Esophagus muscularis mucosa (tissue), 4 donors: ENCODE measurements at regions not wholly inside any gene's neighbourhood (a gene's known extent, or its start where the extent isn't known, plus 50 kb on each side); places are given as distances from the start of the nearest gene placed in this dataset.

ENCODE experiments used
- DNase-seq: peaks from one replicate; pipeline ENCODE4 v3.0.0-alpha.2; 2017; ENCODE audit errors: extremely low spot score
- H3K27ac ChIP-seq, 4 donors: fragments of 200-600 bp; sonication (generic); replicated peaks in 1 of 4; 1 replicate in 3 of 4; 2 replicates in 1 of 4; pipeline ENCODE4 v1.5.1; 2016 to 2019; ENCODE audit warnings: mild to moderate bottlenecking in 1 of 4
- H3K27me3 ChIP-seq, 4 donors: fragments of 200-600 bp; sonication (generic); one replicate each; pipeline versions ENCODE4 v1.5.1 to v1.6.0; 2016 to 2019
- H3K36me3 ChIP-seq, 4 donors: fragments of 200-600 bp; sonication (generic); one replicate each; pipeline ENCODE4 v1.5.1; 2016 to 2019
- H3K4me1 ChIP-seq, 4 donors: fragments of 200-600 bp; sonication (generic); one replicate each; pipeline ENCODE4 v1.5.1; 2016 to 2019
- H3K4me3 ChIP-seq, 4 donors: fragments of 200-600 bp; sonication (generic); 1 replicate in 2 of 4; 2 replicates in 2 of 4; pipeline ENCODE4 v1.5.1; 2016 to 2019; ENCODE audit warnings: mild to moderate bottlenecking in 4 of 4, moderate library complexity in 1 of 4
- H3K9me3 ChIP-seq, 4 donors: fragments of 200-600 bp; sonication (generic); 1 replicate in 3 of 4; 2 replicates in 1 of 4; pipeline ENCODE4 v1.5.1; 2016 to 2019
- EP300 ChIP-seq: sonication (generic); formaldehyde crosslinking; IDR thresholded peaks from one replicate; pipeline ENCODE4 v1.6.1; 2017; ENCODE audit warnings: antibody characterized with exemption
- POLR2A ChIP-seq: fragments of 450-650 bp; IDR thresholded peaks from one replicate; pipeline ENCODE4 v1.6.1; 2017; ENCODE audit warnings: antibody characterized with exemption, moderate library complexity, mild to moderate bottlenecking, low read depth
- POLR2AphosphoS5 ChIP-seq, 2 donors: sonication (generic); formaldehyde crosslinking; IDR thresholded peaks; one replicate each; pipeline ENCODE4 v1.6.1; 2017; ENCODE audit warnings: antibody characterized with exemption in 2 of 2
- WGBS: methylation state at CpG from one replicate; pipeline ENCODE4 v1.1.5; 2018; 5-methylcytosine and 5-hydroxymethylcytosine counted together
- intact Hi-C: fragments of 100-400 bp; cut with DNase I; formaldehyde crosslinking; loops from one replicate; pipeline ENCODE4 v1.15.1; 2023
- TF ChIP-seq, protein P1 (sequence below), 3 experiments: fragments of 200-600 bp in 2 of 3; fragments of 450-650 bp in 1 of 3; sonication (generic) in 2 of 3; IDR thresholded peaks; one replicate each; pipeline ENCODE4 v1.5.1; 2017 to 2019; ENCODE audit warnings: antibody characterized with exemption in 3 of 3, mild to moderate bottlenecking in 2 of 3, moderate library complexity in 1 of 3

- peaks cover 0 to 10% (median 4%) of the 10 kb centered on the region in 4 donors for H3K9me3 ChIP-seq
- 76% methylated on average over 14 of the region's 17 CpGs for WGBS
- H3K27me3 ChIP-seq: no peaks in the 10 kb centered on the region
- peaks cover 0 to 11% (median 5%) of the 10 kb centered on the region in 4 donors for H3K4me1 ChIP-seq
- H3K4me3 ChIP-seq: no peak overlapping the region
- H3K36me3 ChIP-seq: no peaks in the 10 kb centered on the region
- H3K27ac ChIP-seq: peak overlapping the region in 1 of 4 donors; percentile 47
- intact Hi-C loops: no loop called here
- TF ChIP-seq, protein P1, sequence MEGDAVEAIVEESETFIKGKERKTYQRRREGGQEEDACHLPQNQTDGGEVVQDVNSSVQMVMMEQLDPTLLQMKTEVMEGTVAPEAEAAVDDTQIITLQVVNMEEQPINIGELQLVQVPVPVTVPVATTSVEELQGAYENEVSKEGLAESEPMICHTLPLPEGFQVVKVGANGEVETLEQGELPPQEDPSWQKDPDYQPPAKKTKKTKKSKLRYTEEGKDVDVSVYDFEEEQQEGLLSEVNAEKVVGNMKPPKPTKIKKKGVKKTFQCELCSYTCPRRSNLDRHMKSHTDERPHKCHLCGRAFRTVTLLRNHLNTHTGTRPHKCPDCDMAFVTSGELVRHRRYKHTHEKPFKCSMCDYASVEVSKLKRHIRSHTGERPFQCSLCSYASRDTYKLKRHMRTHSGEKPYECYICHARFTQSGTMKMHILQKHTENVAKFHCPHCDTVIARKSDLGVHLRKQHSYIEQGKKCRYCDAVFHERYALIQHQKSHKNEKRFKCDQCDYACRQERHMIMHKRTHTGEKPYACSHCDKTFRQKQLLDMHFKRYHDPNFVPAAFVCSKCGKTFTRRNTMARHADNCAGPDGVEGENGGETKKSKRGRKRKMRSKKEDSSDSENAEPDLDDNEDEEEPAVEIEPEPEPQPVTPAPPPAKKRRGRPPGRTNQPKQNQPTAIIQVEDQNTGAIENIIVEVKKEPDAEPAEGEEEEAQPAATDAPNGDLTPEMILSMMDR (IDR thresholded peaks at IDR 0.05): no peak
- TF ChIP-seq POLR2A: no peak
- TF ChIP-seq POLR2AphosphoS5 (IDR thresholded peaks at IDR 0.05): no peak
- TF ChIP-seq EP300: no peak
- no peak for DNase-seq
These were observed 547.7 kb upstream of the DPP6 start for GRCh38 chr7:153504288-153505075.

DNA sequence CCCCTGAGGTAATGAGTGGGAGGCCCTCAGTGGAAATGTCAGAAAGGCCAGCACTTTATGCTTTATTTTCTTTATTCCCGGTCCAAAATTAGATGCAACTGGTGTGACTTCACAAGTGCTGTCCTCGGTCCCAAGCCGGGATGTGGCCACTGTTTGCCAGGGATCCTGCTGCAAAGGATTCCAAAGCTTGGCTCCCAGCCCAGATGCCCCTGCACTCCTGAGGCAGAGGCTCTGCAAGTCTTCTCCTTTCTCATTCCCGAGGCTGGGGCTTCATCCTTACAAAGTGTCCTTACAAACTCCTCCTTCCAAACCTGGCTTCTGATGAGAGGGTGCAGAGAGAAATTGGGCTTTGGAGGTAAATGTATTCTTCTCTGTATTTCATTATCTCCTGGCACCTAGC, 544.3 kb upstream of the DPP6 start:
- no peak for DNase-seq
- WGBS: 24% methylated on average over 4 of the region's 4 CpGs

GRCh38 chr7:153509768-153510167, 542.4 kb upstream of the DPP6 start:
- TF ChIP-seq POLR2AphosphoS5 (IDR thresholded peaks at IDR 0.05): no peak
- Histone ChIP-seq H3K4me3 (no peak overlapping the region), H3K27ac (peak overlapping the region; percentile 79 to 83 (median 81)), H3K4me1 (peaks cover 0 to 41% (median 34%) of the 10 kb centered on the region in 4 donors), H3K36me3 (no peaks in the 10 kb centered on the region), H3K27me3 (no peaks in the 10 kb centered on the region), H3K9me3 (peaks cover 0 to 10% (median 4%) of the 10 kb centered on the region in 4 donors)
- intact Hi-C loops: no loop called here
- 55% methylated on average over 3 of the region's 3 CpGs for WGBS
- no peak for DNase-seq

More for the DNA sequence above, 544.3 kb upstream of the DPP6 start:
- TF ChIP-seq POLR2AphosphoS5 (IDR thresholded peaks at IDR 0.05) (no peak), POLR2A (no peak), EP300 (no peak)
- TF ChIP-seq, protein P1 (IDR thresholded peaks at IDR 0.05): no peak
- H3K27ac ChIP-seq: no peak overlapping the region
- H3K9me3 ChIP-seq: peaks cover 0 to 10% (median 4%) of the 10 kb centered on the region in 4 donors
- H3K27me3 ChIP-seq: no peaks in the 10 kb centered on the region
- intact Hi-C loops: no loop called here
- no peak overlapping the region for H3K4me3 ChIP-seq
- no peaks in the 10 kb centered on the region for H3K36me3 ChIP-seq
- H3K4me1 ChIP-seq: peaks cover 0 to 37% (median 29%) of the 10 kb centered on the region in 4 donors

DNA sequence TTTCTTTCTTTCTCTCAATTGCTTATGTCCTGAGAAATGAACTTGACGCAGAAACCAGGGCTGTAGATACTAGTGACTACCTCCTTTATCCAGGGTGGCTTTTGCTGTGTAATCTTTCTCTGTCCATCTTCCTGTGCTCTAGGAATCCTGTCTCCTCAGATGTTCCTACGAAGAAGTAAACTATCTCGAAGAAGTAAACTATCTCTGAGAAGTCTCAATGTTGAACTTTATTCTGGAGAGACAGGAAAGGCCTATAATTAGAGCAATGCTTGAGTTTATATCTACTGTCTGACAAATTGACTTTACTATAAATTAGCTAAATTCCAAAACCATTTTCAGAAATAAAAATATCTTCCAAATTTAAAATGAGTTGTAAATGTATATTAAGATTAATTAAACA, 541.5 kb upstream of the DPP6 start:
- no peaks in the 10 kb centered on the region for H3K27me3 ChIP-seq
- peaks cover 0 to 10% (median 4%) of the 10 kb centered on the region in 4 donors for H3K9me3 ChIP-seq
- TF ChIP-seq POLR2AphosphoS5 (IDR thresholded peaks at IDR 0.05) (no peak), POLR2A (no peak), EP300 (no peak)
- TF ChIP-seq, protein P1 (IDR thresholded peaks at IDR 0.05): no peak
- peaks cover 0 to 41% (median 32%) of the 10 kb centered on the region in 4 donors for H3K4me1 ChIP-seq
- 37% methylated on average over 3 of the region's 3 CpGs for WGBS
- H3K36me3 ChIP-seq: no peaks in the 10 kb centered on the region
- peak overlapping the region; percentile 79 to 83 (median 81) for H3K27ac ChIP-seq
- DNase-seq: no peak
- intact Hi-C loops: no loop called here
- no peak overlapping the region for H3K4me3 ChIP-seq

DNA sequence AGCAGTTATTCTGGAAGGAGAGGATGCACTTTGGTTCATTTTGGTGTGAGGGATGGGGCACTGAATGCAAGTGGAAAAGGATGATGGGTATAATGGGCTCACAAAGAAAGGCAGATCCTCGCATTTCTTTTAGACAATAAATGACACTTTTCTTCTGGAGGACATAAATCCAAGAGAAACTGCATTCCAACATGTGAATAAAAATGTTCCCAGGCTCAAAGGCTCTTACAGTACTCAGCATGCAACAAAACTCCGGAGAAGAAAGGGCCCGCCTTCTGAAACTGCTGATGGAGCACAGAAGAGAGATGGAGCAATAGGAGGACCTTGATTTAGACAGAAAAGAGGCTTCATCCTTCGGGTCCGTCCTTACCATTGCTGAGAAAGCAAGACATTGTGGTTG, 538.2 kb upstream of the DPP6 start:
- intact Hi-C loops: no loop called here
- Histone ChIP-seq H3K4me3 (no peak overlapping the region), H3K36me3 (no peaks in the 10 kb centered on the region), H3K27ac (peak overlapping the region in 3 of 4 donors; percentile 80 to 83 (median 82)), H3K9me3 (no peaks in the 10 kb centered on the region), H3K4me1 (peaks cover 0 to 50% (median 36%) of the 10 kb centered on the region in 4 donors), H3K27me3 (no peaks in the 10 kb centered on the region)
- TF ChIP-seq, protein P1 (IDR thresholded peaks at IDR 0.05): no peak
- TF ChIP-seq POLR2AphosphoS5 (IDR thresholded peaks at IDR 0.05) (no peak), EP300 (no peak), POLR2A (no peak)
- 83% methylated on average over 5 of the region's 5 CpGs for WGBS
- DNase-seq: no peak
